ENCODE measurements at regions not wholly inside any gene's neighbourhood (a gene's known extent, or its start where the extent isn't known, plus 50 kb on each side); places are given as distances from the start of the nearest gene placed in this dataset.

DNA sequence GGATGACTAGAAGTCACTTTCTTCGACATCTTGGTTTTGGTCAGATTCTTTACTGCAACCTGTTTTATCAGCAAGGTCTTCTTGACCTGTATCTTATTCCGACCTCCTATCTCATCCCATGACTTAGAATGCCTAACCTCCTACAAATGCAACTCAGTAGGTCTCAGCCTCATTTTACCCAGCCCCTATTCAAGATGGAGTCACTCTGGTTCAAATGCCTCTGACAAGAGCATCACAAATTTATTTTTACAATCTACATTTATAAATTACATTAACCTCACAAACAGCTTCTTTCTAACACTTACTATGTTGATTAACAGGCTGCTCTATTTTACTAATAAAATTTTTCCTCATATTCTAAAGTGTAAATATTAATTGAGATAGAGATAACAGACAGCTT, 867.0 kb upstream of the CNTN5 start:
- intact Hi-C loops (cut with DNase I): no loop called here
- H3K4me3 ChIP-seq (ENCODE audit: low read length): no peak overlapping the region
- H3K27me3 ChIP-seq (ENCODE audit: control insufficient read depth, insufficient read depth): no peaks in the 10 kb centered on the region
- H3K4me1 ChIP-seq (ENCODE audit: control insufficient read depth, insufficient read depth, low read length): no peaks in the 10 kb centered on the region
- 83% methylated on average over 2 of the region's 2 CpGs for WGBS
- DNase-seq (no peak), ATAC-seq (no peak)
- no peak overlapping the region for H3K27ac ChIP-seq (ENCODE audit: low read length)
- H3K9me3 ChIP-seq (ENCODE audit: control insufficient read depth, low read length): no peaks in the 10 kb centered on the region

DNA sequence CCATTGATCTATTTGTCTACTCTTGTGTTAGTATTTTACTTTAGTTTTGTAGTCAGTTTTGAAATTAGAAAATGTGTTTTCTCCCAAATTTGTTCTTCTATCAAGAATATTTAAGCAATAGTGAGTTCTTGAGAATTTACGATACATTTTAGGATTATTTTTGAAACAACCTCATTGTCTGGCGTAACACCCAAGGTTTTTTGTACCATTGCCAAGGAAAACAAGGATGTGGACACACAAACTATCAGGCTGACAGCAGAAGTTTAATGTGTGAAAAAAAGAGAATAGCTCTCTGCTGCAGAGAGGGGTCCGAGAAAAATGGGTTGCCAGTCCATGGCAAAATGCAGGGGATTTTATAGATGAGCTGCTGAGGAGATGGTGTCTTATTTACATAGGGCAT, 865.1 kb upstream of the CNTN5 start:
- Histone ChIP-seq H3K9me3 (ENCODE audit: control insufficient read depth, low read length) (no peaks in the 10 kb centered on the region), H3K4me1 (ENCODE audit: control insufficient read depth, insufficient read depth, low read length) (no peaks in the 10 kb centered on the region), H3K27ac (ENCODE audit: low read length) (no peak overlapping the region), H3K27me3 (ENCODE audit: control insufficient read depth, insufficient read depth) (no peaks in the 10 kb centered on the region), H3K4me3 (ENCODE audit: low read length) (no peak overlapping the region)
- intact Hi-C loops (cut with DNase I): no loop called here
- DNase-seq: no peak
- ATAC-seq: no peak
- 34% methylated on average over 3 of the region's 3 CpGs for WGBS

DNA sequence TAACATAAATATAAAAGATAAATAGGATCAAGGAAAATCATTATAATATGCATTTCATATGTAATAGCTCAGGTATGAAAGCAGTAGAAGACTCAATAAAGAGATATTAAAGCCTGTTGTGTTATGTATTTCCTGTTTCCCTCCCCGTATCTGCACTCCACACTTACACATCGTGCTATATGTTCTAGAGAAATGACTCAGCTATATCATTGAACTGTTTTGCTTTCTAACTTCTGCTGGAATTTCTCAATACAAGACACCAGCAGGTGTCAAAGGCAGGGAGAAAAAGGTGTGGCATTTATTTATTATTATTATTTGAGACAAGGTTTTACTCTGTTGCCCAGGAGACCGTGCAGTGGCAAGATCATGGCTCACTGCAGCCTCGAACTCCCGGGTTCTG, 842.8 kb upstream of the CNTN5 start:
- ATAC-seq (no peak), DNase-seq (no peak)
- intact Hi-C loops (cut with DNase I): no loop called here
- Histone ChIP-seq H3K4me1 (ENCODE audit: control insufficient read depth, insufficient read depth, low read length) (no peaks in the 10 kb centered on the region), H3K27me3 (ENCODE audit: control insufficient read depth, insufficient read depth) (no peaks in the 10 kb centered on the region), H3K27ac (ENCODE audit: low read length) (no peak overlapping the region), H3K9me3 (ENCODE audit: control insufficient read depth, low read length) (no peaks in the 10 kb centered on the region), H3K4me3 (ENCODE audit: low read length) (no peak overlapping the region)
- 71% methylated on average over 5 of the region's 5 CpGs for WGBS

DNA sequence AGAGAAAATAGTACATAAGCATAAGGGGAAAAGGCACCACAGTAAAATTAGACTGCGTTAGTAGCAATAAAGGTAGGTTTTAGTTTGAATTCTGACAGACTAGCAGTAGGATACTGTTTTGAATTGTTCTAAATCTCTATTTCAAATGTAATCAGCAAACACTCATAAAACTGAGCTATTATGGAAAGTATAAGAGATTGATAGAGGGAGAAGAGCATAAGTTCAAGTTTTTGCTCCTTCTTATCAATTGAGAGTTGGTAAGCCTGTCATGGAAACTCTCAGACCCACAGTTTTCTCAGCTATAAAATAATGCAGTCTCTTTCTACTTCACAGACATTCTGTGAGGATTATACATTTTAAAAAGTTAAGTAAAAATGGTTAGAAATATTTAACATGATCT, 840.2 kb upstream of the CNTN5 start:
- Histone ChIP-seq H3K4me3 (ENCODE audit: low read length) (no peak overlapping the region), H3K4me1 (ENCODE audit: control insufficient read depth, insufficient read depth, low read length) (no peaks in the 10 kb centered on the region), H3K27ac (ENCODE audit: low read length) (no peak overlapping the region), H3K27me3 (ENCODE audit: control insufficient read depth, insufficient read depth) (no peaks in the 10 kb centered on the region), H3K9me3 (ENCODE audit: control insufficient read depth, low read length) (peaks cover 2% of the 10 kb centered on the region)
- intact Hi-C loops (cut with DNase I): no loop called here
- no peak for DNase-seq
- WGBS: 88% methylated on average over 1 of the region's 1 CpG
- ATAC-seq: no peak

DNA sequence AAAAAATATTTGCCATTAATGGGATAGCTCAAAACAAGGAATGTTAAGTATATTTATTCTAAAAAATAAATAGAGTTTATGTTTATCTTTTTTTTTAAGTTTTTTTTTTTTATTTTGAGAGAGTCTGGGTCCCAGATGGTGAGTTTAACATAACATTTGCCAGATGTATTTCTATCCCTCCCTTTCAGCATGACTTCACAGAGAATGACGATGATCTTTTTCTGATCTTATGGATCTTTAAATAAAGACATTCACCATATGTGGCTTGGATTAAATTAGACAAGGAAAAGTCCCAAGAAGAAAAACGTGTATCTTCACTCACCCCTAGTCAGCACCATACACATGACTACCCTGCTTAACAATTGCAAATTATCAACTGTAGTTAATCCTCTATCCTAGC, 839.8 kb upstream of the CNTN5 start:
- Histone ChIP-seq H3K9me3 (ENCODE audit: control insufficient read depth, low read length) (peaks cover 2% of the 10 kb centered on the region), H3K4me3 (ENCODE audit: low read length) (no peak overlapping the region), H3K27ac (ENCODE audit: low read length) (no peak overlapping the region), H3K4me1 (ENCODE audit: control insufficient read depth, insufficient read depth, low read length) (no peaks in the 10 kb centered on the region), H3K27me3 (ENCODE audit: control insufficient read depth, insufficient read depth) (no peaks in the 10 kb centered on the region)
- WGBS: 34% methylated on average over 2 of the region's 2 CpGs
- ATAC-seq (no peak), DNase-seq (no peak)
- intact Hi-C loops (cut with DNase I): no loop called here

DNA sequence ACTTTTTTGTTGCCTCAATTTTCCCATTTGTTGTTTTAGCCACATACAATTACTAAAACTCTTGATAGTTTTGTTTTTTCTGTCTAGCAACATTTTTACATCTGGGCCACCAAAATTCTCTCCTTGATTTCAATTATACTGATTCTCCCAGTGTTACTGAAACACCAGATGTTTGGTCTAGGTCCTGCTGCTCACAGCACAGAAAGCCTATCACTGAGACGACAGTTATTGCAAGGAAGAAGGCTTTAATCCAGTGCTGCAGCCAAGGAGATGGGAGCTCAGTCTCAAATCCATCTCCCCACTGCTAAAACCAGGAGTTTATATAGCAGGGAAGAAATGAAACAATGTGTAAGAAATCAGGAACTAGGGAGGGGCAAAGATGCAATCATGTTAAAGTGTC, 837.7 kb upstream of the CNTN5 start:
- 38% methylated on average over 1 of the region's 1 CpG for WGBS
- intact Hi-C loops (cut with DNase I): no loop called here
- H3K27me3 ChIP-seq (ENCODE audit: control insufficient read depth, insufficient read depth): no peaks in the 10 kb centered on the region
- no peak overlapping the region for H3K27ac ChIP-seq (ENCODE audit: low read length)
- no peaks in the 10 kb centered on the region for H3K4me1 ChIP-seq (ENCODE audit: control insufficient read depth, insufficient read depth, low read length)
- no peak overlapping the region for H3K4me3 ChIP-seq (ENCODE audit: low read length)
- DNase-seq: no peak
- peaks cover 2% of the 10 kb centered on the region for H3K9me3 ChIP-seq (ENCODE audit: control insufficient read depth, low read length)
- no peak for ATAC-seq

DNA sequence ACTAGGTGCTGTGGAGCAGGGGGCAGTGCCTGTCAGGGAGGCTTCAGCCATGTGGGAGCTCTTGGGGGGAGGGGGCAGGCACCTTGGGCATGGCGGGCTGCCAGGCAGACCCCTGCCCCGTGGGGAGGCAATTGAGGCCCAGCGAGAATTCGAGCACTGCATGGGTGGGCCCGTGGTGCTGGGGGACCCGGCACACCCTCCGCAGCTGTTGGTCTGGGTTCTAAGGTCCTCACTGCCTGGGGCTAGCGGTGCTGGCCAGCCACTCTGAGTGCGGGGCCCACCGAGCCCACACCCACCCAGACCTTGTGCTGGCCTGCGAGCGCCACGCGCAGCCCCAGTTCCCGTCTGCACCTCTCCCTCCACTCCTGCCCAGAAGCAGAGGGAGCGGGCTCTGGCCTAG, 835.5 kb upstream of the CNTN5 start:
- intact Hi-C loops (cut with DNase I): no loop called here
- ATAC-seq: no peak

DNA sequence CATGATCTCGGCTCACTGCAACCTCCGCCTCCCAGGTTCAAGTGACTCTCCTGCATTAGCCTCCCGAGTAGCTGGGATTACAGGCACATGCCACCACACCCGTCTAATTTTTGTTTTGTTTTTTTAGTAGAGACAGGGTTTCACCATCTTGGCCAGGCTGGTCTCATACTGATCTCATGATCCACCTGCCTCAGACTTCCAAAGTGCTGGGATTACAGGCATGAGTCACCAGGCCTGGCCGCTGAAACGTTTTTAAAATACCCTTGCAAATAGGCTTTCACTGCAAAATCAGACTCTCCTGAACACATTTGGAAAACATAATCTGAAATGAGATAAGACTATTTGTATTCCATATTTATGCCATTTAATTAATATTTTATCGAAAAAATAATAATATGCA, 826.1 kb upstream of the CNTN5 start:
- Histone ChIP-seq H3K27ac (ENCODE audit: low read length) (no peak overlapping the region), H3K27me3 (ENCODE audit: control insufficient read depth, insufficient read depth) (no peaks in the 10 kb centered on the region), H3K9me3 (ENCODE audit: control insufficient read depth, low read length) (no peaks in the 10 kb centered on the region), H3K4me3 (ENCODE audit: low read length) (no peak overlapping the region), H3K4me1 (ENCODE audit: control insufficient read depth, insufficient read depth, low read length) (no peaks in the 10 kb centered on the region)
- DNase-seq (no peak), ATAC-seq (no peak)
- intact Hi-C loops (cut with DNase I): no loop called here
- WGBS: 82% methylated on average over 7 of the region's 7 CpGs

More for the DNA sequence above, 835.5 kb upstream of the CNTN5 start:
- WGBS: 93% methylated on average over 16 of the region's 16 CpGs
- peaks cover 2% of the 10 kb centered on the region for H3K9me3 ChIP-seq (ENCODE audit: control insufficient read depth, low read length)
- H3K27me3 ChIP-seq (ENCODE audit: control insufficient read depth, insufficient read depth): no peaks in the 10 kb centered on the region
- peak in 2 of 3 donors; percentile 28 to 33 for DNase-seq
- no peaks in the 10 kb centered on the region for H3K4me1 ChIP-seq (ENCODE audit: control insufficient read depth, insufficient read depth, low read length)
- no peak overlapping the region for H3K4me3 ChIP-seq (ENCODE audit: low read length)
- no peak overlapping the region for H3K27ac ChIP-seq (ENCODE audit: low read length)

DNA sequence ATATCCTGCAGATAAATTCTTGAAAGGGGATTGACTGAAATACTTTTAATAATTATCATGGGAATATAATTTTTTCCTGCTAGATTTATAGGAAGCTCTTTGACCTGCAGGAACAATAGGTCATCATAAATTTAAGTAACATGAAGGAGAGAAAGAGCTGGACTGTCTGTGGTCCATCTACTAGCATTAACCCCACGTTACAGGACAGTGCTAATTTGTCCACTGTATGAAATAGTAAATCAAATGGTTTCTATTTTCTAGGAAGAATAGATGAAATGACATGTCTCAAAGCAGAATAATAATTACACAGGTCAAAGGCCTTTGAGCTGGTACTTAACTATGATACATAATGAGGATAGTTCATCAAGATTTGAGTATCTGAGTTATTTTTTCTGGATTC, 825.4 kb upstream of the CNTN5 start:
- DNase-seq (no peak), ATAC-seq (no peak)
- Histone ChIP-seq H3K27me3 (ENCODE audit: control insufficient read depth, insufficient read depth) (no peaks in the 10 kb centered on the region), H3K4me1 (ENCODE audit: control insufficient read depth, insufficient read depth, low read length) (no peaks in the 10 kb centered on the region), H3K9me3 (ENCODE audit: control insufficient read depth, low read length) (no peaks in the 10 kb centered on the region), H3K27ac (ENCODE audit: low read length) (no peak overlapping the region), H3K4me3 (ENCODE audit: low read length) (no peak overlapping the region)
- 71% methylated on average over 1 of the region's 1 CpG for WGBS
- intact Hi-C loops (cut with DNase I): no loop called here

DNA sequence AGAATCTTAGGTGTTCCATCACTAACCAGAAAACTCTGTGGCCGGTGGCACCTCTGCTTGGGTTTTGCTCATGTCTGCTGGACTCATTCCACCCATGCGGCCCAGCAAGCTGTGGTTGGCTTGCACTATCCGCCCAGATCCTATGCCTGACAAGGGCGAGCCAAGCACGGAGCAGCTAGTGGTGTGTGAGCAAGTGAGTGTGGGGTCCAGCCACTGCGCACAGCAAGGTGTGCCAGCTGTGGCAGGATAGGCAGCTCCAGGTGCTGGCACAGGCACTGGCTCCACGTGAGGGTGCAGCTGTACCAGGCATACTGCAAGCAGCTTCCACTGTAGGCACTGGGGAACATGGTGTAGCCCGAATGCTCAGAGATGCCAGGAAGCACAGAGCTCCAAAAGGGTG, 813.7 kb upstream of the CNTN5 start:
- no peaks in the 10 kb centered on the region for H3K9me3 ChIP-seq (ENCODE audit: control insufficient read depth, low read length)
- intact Hi-C loops (cut with DNase I): no loop called here
- no peaks in the 10 kb centered on the region for H3K4me1 ChIP-seq (ENCODE audit: control insufficient read depth, insufficient read depth, low read length)
- H3K4me3 ChIP-seq (ENCODE audit: low read length): no peak overlapping the region
- no peak overlapping the region for H3K27ac ChIP-seq (ENCODE audit: low read length)
- H3K27me3 ChIP-seq (ENCODE audit: control insufficient read depth, insufficient read depth): no peaks in the 10 kb centered on the region
- DNase-seq (no peak), ATAC-seq (no peak)
- WGBS: 93% methylated on average over 8 of the region's 8 CpGs

DNA sequence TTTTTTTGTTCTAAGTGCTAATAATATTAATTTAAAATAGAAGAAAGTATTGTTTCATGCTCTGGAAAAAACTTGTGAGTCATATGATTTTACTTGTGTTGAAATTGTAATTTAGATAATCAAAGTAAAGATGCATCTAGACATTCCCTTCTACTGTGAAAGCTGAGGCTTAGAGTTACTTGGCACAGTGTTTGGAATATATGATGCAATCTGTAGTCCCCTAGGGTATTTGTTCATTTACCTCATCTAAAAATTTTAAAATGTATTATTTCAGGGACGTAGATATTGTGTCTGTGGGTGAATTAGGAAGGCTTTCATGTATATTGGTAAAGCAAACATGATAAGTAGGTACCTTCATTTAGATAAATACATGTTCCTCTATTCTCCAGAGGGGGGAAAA, 793.5 kb upstream of the CNTN5 start:
- no peaks in the 10 kb centered on the region for H3K4me1 ChIP-seq (ENCODE audit: control insufficient read depth, insufficient read depth, low read length)
- no peaks in the 10 kb centered on the region for H3K9me3 ChIP-seq (ENCODE audit: control insufficient read depth, low read length)
- no peak for ATAC-seq
- intact Hi-C loops (cut with DNase I): no loop called here
- H3K27me3 ChIP-seq (ENCODE audit: control insufficient read depth, insufficient read depth): no peaks in the 10 kb centered on the region
- whole genome bisulfite sequencing: 29% methylated on average over 1 of the region's 1 CpG
- H3K4me3 ChIP-seq (ENCODE audit: low read length): no peak overlapping the region
- no peak overlapping the region for H3K27ac ChIP-seq (ENCODE audit: low read length)
- DNase-seq: no peak

DNA sequence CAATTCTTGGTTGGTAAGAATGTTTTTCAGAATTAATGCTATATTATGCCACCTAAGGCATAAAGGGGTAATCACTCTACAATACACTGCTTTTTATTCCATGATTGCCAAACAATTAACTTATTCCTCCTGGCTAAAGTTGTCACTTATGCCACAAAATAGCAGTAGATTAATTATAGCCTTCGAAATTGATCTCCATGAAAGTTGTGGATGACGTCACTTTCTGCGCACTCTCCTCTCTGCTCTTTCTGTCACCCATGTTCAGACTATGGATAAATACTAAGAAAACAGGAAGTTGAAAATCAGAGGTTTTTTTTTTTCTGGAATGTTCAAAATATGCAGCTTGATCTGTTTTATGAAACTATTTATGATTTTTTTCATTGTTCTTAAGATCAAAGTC, 790.1 kb upstream of the CNTN5 start:
- no peak overlapping the region for H3K4me3 ChIP-seq (ENCODE audit: low read length)
- intact Hi-C loops (cut with DNase I): no loop called here
- DNase-seq: no peak
- H3K27ac ChIP-seq (ENCODE audit: low read length): no peak overlapping the region
- ATAC-seq: no peak
- no peaks in the 10 kb centered on the region for H3K27me3 ChIP-seq (ENCODE audit: control insufficient read depth, insufficient read depth)
- no peaks in the 10 kb centered on the region for H3K9me3 ChIP-seq (ENCODE audit: control insufficient read depth, low read length)
- no peaks in the 10 kb centered on the region for H3K4me1 ChIP-seq (ENCODE audit: control insufficient read depth, insufficient read depth, low read length)
- 79% methylated on average over 3 of the region's 3 CpGs for WGBS

Measured in right cardiac atrium (tissue), 5 donors.